Ovary (tissue), 3 donors: ENCODE measurements at regions not wholly inside any gene's neighbourhood (a gene's known extent, or its start where the extent isn't known, plus 50 kb on each side); places are given as distances from the start of the nearest gene placed in this dataset.

ENCODE experiments used
- EP300 ChIP-seq: sonication (generic); formaldehyde crosslinking; IDR thresholded peaks from one replicate; pipeline ENCODE4 v1.6.1; 2017; ENCODE audit warnings: antibody characterized with exemption
- POLR2A ChIP-seq: fragments of 450-650 bp; IDR thresholded peaks from one replicate; pipeline ENCODE4 v1.6.1; 2017; ENCODE audit warnings: antibody characterized with exemption, mild to moderate bottlenecking, moderate library complexity
- TF ChIP-seq, protein P1 (sequence below), 3 donors: fragments of 450-650 bp in 2 of 3; fragments of 200-600 bp in 1 of 3; IDR thresholded peaks; one replicate each; pipeline versions ENCODE4 v1.5.1 to v1.8.0; 2016 to 2022; ENCODE audit warnings: antibody characterized with exemption in 3 of 3, mild to moderate bottlenecking in 1 of 3
- donor health status: DM: no; HTN: no; CAD: no.

DNA sequence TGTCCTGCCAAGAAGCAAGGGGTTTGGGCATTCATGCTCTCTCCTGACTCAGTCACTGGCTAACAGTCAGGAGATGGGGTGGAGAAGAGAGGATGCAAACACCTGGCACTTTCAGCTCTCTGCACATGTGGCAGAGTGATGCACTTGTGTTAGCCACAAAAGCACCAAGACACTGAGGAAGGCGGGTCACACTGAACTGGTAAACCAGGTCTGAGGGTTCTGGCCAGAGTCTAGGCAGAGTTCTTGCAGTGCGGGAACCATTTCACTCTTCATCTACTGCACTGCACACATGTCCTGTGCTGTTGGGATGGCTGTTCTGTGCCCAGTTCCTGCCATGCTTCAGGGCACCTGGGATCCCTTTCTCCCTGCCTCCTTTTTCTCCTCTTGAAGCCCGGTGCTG, 157.1 kb upstream of the GDNF start:
- TF ChIP-seq, protein P1, sequence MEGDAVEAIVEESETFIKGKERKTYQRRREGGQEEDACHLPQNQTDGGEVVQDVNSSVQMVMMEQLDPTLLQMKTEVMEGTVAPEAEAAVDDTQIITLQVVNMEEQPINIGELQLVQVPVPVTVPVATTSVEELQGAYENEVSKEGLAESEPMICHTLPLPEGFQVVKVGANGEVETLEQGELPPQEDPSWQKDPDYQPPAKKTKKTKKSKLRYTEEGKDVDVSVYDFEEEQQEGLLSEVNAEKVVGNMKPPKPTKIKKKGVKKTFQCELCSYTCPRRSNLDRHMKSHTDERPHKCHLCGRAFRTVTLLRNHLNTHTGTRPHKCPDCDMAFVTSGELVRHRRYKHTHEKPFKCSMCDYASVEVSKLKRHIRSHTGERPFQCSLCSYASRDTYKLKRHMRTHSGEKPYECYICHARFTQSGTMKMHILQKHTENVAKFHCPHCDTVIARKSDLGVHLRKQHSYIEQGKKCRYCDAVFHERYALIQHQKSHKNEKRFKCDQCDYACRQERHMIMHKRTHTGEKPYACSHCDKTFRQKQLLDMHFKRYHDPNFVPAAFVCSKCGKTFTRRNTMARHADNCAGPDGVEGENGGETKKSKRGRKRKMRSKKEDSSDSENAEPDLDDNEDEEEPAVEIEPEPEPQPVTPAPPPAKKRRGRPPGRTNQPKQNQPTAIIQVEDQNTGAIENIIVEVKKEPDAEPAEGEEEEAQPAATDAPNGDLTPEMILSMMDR (IDR thresholded peaks at IDR 0.05): no peak
- TF ChIP-seq EP300 (no peak), POLR2A (no peak)
